Adrenal gland (tissue), 9 donors: ENCODE measurements at regions not wholly inside any gene's neighbourhood (a gene's known extent, or its start where the extent isn't known, plus 50 kb on each side); places are given as distances from the start of the nearest gene placed in this dataset.

Experiments
- DNase-seq, 7 donors: peaks; one replicate each; pipeline ENCODE4 v3.0.0-alpha.2; 2019 to 2020
- H3K27ac ChIP-seq, 5 donors: fragments of 200-600 bp; sonication (generic) in 4 of 5; 1 replicate in 3 of 5; 2 replicates in 2 of 5; pipeline versions ENCODE4 v1.5.1 to v1.8.0; 2016 to 2020; ENCODE audit warnings: mild to moderate bottlenecking in 1 of 5
- H3K27me3 ChIP-seq: fragments of 200-600 bp; 2 replicates; pipeline ENCODE4 v1.8.0; 2021
- H3K36me3 ChIP-seq, 2 donors: fragments of 200-600 bp; replicated peaks in 1 of 2; 1 replicate in 1 of 2; 2 replicates in 1 of 2; pipeline versions ENCODE4 v1.5.1 to v1.8.0; 2018 to 2022
- H3K4me1 ChIP-seq, 2 donors: fragments of 200-600 bp; replicated peaks in 1 of 2; 1 replicate in 1 of 2; 2 replicates in 1 of 2; pipeline versions ENCODE4 v1.5.1 to v1.8.0; 2018 to 2021
- H3K4me3 ChIP-seq, 4 donors: fragments of 200-600 bp; sonication (generic) in 3 of 4; one replicate each; pipeline ENCODE4 v1.5.1; 2016 to 2018
- H3K9me3 ChIP-seq, 3 donors: fragments of 200-600 bp; sonication (generic) in 1 of 3; replicated peaks in 1 of 3; 1 replicate in 2 of 3; 2 replicates in 1 of 3; pipeline versions ENCODE4 v1.5.1 to v1.8.0; 2016 to 2021
- CTCF ChIP-seq, 6 experiments: fragments of 450-650 bp in 4 of 6; fragments of 200-600 bp in 2 of 6; sonication (generic) in 1 of 6; IDR thresholded peaks; 1 replicate in 5 of 6; 2 replicates in 1 of 6; pipeline versions ENCODE4 v1.5.1 to v1.8.0; 2016 to 2021; ENCODE audit warnings: antibody characterized with exemption in 6 of 6, mild to moderate bottlenecking in 2 of 6, moderate library complexity in 1 of 6
- POLR2A ChIP-seq, 2 donors: fragments of 450-650 bp; IDR thresholded peaks; one replicate each; pipeline ENCODE4 v1.6.1; 2017; ENCODE audit warnings: antibody characterized with exemption in 2 of 2, mild to moderate bottlenecking in 2 of 2, moderate library complexity in 1 of 2
- WGBS, 4 donors: extraction: QIAGEN DNeasy Blood & Tissue Kit in 2 of 4; methylation state at CpG; one replicate each; pipeline versions ENCODE4 v1.1.5 to v1.1.7; 2013 to 2017; 5-methylcytosine and 5-hydroxymethylcytosine counted together
- intact Hi-C, 2 donors: fragments of 100-400 bp; cut with DNase I; formaldehyde crosslinking; loops; one replicate each; pipeline versions ENCODE4 v1.14.1 to v1.15.0; 2022 to 2023
- donor health status: healthy with polysubstance abuse.
- donor health status: Bipolar disorder and iron deficiency.
- donor health status: DM: yes; HTN: yes; CAD: no.
- donor health status: DM: no; HTN: no; CAD: no.
- donor health status: DM: no; HTN: no; CAD: no.

- Histone ChIP-seq H3K27ac (peak overlapping the region in 3 of 5 donors; percentile 28 to 57 (median 37)), H3K4me3 (no peak overlapping the region), H3K36me3 (no peaks in the 10 kb centered on the region), H3K9me3 (no peaks in the 10 kb centered on the region), H3K27me3 (no peaks in the 10 kb centered on the region), H3K4me1 (peaks cover 4 to 18% of the 10 kb centered on the region in 2 donors)
- DNase-seq: no peak
- 28 to 46% (median 37%) methylated on average over 1 of the region's 1 CpG for WGBS, 4 donors
- intact Hi-C loops: no loop called here
- TF ChIP-seq CTCF (IDR thresholded peaks at IDR 0.05): no peak
- no peak for TF ChIP-seq POLR2A (IDR thresholded peaks at IDR 0.05)
Measured at GRCh38 chr9:109986521-109986991, 206.6 kb downstream of the PALM2AKAP2 start.

GRCh38 chr9:109989296-109989695 lies 209.3 kb downstream of the PALM2AKAP2 start:
- no peaks in the 10 kb centered on the region for H3K9me3 ChIP-seq
- peaks cover 4 to 18% of the 10 kb centered on the region in 2 donors for H3K4me1 ChIP-seq
- TF ChIP-seq CTCF (IDR thresholded peaks at IDR 0.05): no peak
- no peak for TF ChIP-seq POLR2A (IDR thresholded peaks at IDR 0.05)
- H3K27ac ChIP-seq: no peak overlapping the region
- no peaks in the 10 kb centered on the region for H3K36me3 ChIP-seq
- DNase-seq: no peak
- intact Hi-C loops: no loop called here
- WGBS, 4 donors: 75 to 86% (median 79%) methylated on average over 3 of the region's 3 CpGs
- no peak overlapping the region for H3K4me3 ChIP-seq
- no peaks in the 10 kb centered on the region for H3K27me3 ChIP-seq

- Histone ChIP-seq H3K27me3 (no peaks in the 10 kb centered on the region), H3K4me1 (peaks cover 4 to 18% of the 10 kb centered on the region in 2 donors), H3K36me3 (no peaks in the 10 kb centered on the region), H3K27ac (no peak overlapping the region), H3K9me3 (no peaks in the 10 kb centered on the region), H3K4me3 (no peak overlapping the region)
- no peak for DNase-seq
- WGBS, 4 donors: 90 to 95% (median 92%) methylated on average over 4 of the region's 4 CpGs
- TF ChIP-seq POLR2A (IDR thresholded peaks at IDR 0.05) (no peak), CTCF (IDR thresholded peaks at IDR 0.05) (no peak)
- intact Hi-C loops: no loop called here
Measured at GRCh38 chr9:109990541-109990940, 210.5 kb downstream of the PALM2AKAP2 start.

- TF ChIP-seq POLR2A (IDR thresholded peaks at IDR 0.05) (no peak), CTCF (IDR thresholded peaks at IDR 0.05) (no peak)
- H3K9me3 ChIP-seq: no peaks in the 10 kb centered on the region
- no peak for DNase-seq
- no peaks in the 10 kb centered on the region for H3K27me3 ChIP-seq
- peaks cover 0 to under 1% of the 10 kb centered on the region in 2 donors for H3K4me1 ChIP-seq
- no peak overlapping the region for H3K27ac ChIP-seq
- H3K4me3 ChIP-seq: no peak overlapping the region
- WGBS, 4 donors: 80 to 96% (median 86%) methylated on average over 1 of the region's 1 CpG
- no peaks in the 10 kb centered on the region for H3K36me3 ChIP-seq
- intact Hi-C loops: no loop called here
Measured at GRCh38 chr9:109992293-109992692, 212.3 kb downstream of the PALM2AKAP2 start.
